ENCODE measurements at regions not wholly inside any gene's neighbourhood (a gene's known extent, or its start where the extent isn't known, plus 50 kb on each side); places are given as distances from the start of the nearest gene placed in this dataset.
"Not testable (repeated sequence)": the region's sequence is repeated elsewhere in the genome, so short reads cannot be mapped to it uniquely, and the experiment has no call there.

DNA sequence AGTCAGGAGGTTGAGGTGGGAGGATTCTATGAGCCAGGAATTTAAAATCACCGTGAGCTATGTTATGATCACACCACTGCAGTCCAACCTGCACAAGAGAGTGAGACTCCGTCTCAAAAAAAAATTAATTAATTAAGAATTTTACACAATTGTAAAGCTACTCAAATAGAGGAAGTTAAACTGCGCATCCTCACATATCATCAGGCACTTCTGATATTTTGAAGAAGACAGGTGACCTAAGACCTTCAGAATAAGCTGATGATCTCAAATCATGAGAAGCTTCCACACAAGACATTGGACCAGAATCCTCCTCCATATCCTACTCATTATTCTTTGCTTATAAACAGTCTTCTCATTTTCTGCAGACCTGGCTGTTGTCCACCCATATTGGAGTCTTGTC is 800.9 kb downstream of the TMEM121 start:
- DNase-seq (ENCODE audit: low spot score), result no peak

DNA sequence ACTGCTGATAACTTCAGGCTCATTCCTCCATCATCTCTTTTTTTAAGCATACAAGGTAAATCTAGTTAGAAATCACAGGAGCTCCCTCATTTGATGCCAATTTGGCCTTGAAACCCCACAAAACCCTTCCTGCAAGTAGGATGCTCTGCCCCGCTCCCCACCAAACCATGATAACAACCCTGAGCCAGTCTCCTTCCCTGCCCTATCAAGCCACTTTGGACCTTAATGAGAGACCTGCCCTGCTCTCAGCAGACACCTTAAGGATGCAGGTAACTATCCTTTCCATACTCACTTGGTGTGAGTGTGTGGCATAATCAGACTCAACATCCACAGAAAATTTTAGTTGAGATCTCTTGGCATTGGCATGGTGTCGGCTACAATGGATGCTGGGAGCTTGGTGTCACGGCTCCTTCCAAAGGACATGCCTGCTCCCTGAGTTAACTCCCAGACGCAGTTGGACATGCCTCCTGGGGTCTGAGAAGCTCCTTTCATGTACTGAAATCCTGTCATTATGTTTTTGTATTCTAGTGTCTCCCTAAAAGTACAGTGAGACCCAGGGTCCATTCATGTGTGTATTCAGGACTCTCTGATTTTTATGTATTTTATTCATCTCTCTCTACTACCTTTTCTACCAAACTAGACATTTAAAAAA is 801.4 kb downstream of the TMEM121 start:
- not testable (repeated sequence) for DNase-seq (ENCODE audit: low spot score)

DNA sequence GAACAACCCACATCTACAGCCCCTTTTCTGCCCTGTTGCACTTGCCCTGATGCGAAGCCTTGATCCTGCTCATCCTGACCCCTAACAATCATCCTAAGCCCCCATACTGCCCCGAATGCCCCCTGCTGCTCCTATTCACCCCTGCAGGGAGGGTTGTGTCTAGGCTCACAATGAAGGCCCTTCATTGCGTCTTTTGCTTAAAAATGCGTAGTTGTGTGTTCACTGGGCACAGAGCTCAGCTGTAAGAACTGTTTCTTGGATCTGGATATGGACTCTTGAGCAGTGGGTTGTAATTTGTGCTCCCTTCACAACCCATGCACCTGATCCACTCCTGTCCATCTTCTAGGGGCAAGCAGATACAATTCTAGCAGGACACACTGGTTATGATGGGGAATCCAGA is 802.9 kb downstream of the TMEM121 start:
- DNase-seq (ENCODE audit: low spot score), result not testable (repeated sequence)

DNA sequence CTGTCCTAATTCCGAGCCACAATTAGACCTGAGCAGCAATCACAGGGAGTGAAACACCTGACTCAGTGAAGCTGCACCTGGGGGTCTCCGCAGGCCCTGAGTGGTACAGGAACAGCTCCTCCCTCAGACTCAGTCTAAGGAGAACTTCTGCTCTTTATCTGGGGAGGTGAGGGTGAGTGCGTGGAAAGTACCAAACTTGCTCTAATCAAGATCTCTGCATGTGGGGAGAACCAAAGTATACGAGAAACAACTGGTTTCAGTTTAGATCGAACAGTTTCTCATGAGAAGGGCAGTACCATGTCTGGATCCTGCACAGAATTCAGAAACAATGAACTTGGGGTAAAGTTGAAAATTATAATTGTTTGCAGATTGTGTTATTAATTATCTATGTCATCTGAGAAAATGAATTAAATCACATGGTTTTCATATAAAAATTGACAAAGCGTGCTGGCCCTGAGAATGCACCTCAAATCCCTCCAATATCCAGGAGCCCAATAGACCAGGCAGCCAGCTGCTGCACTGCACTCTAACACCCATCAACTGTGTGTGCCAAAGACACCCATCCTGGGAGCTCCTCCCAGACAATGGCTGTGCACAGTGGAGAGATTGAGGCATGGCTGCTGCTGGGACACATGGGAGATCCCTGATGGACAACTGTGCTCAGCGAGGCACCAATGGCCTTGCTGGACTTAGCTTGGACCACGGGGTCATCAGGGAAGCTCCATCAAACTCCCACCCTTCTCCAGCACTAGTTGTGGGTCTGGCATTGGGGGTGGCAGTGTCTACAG is 803.8 kb downstream of the TMEM121 start:
- DNase-seq (ENCODE audit: low spot score), result not testable (repeated sequence)

- not testable (repeated sequence) for DNase-seq (ENCODE audit: low spot score)
Measured at GRCh38 chr14:106334428-106335109, 808.2 kb downstream of the TMEM121 start.

GRCh38 chr14:106335110-106335429 is 808.7 kb downstream of the TMEM121 start:
- DNase-seq (ENCODE audit: low spot score), result not testable (repeated sequence)

DNA sequence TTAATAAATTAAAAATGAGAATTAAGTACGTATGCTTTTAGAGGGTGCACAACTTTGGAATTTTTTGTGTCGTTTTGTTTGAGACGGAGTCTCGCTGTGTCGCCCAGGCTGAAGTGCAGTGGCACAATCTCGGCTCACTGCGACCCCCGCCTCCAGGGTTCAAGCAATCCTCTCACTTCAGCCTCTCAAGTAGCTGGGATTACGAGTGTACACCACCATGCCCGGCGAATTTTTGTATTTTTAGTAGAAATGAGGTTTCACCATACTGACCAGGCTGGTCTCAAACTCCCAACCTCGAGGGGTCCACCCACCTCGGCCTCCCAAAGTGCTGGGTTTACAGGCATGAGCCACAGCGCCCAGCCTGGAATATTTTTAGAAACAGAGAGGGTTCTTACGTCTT is 812.4 kb downstream of the TMEM121 start:
- DNase-seq (ENCODE audit: low spot score), result not testable (repeated sequence)

DNA sequence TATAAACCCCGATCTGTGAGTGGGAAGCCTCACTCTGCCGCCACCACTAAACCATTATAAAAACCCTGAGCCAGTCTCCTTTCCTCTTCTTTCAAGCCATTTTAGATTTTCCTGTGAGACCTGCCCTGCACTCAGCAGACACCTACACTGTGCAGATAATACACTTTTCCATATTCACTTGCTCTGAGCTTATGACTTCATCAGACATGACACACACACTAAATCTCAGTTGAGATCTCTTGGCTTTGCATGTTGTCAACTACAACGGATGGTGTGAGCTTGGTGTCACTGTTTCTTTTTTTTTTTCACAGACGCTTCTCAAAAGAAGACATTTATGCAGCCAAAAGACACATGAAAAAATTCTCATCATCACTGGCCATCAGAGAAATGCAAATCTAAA is 814.3 kb downstream of the TMEM121 start:
- DNase-seq (ENCODE audit: low spot score), result not testable (repeated sequence)

- DNase-seq (ENCODE audit: low spot score), result not testable (repeated sequence)
Measured at GRCh38 chr14:106341161-106341560, 814.8 kb downstream of the TMEM121 start.

DNA sequence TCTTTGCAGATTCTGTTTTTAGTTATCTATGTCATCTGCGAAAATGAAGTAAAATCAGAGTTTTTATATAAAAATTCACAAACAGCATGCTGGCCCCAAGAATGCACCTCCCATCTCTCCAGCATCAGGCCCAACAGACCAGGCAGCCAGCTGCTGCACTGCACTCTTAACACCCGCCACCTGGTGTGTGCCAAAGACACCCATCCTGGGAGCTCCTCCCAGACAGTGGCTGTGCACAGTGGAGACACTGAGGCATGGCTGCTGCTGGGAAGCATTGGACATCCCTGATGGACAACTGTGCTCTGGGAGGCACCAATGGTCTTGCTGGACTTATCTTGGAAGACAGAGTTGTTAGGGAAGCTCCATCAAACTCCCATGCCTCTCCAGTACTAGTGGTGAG is 817.2 kb downstream of the TMEM121 start:
- DNase-seq (ENCODE audit: low spot score), result no peak

- not testable (repeated sequence) for DNase-seq (ENCODE audit: low spot score)
Measured at GRCh38 chr14:106344065-106344614, 817.8 kb downstream of the TMEM121 start.

GRCh38 chr14:106344791-106345479 is 818.6 kb downstream of the TMEM121 start:
- not testable (repeated sequence) for DNase-seq (ENCODE audit: low spot score)

DNA sequence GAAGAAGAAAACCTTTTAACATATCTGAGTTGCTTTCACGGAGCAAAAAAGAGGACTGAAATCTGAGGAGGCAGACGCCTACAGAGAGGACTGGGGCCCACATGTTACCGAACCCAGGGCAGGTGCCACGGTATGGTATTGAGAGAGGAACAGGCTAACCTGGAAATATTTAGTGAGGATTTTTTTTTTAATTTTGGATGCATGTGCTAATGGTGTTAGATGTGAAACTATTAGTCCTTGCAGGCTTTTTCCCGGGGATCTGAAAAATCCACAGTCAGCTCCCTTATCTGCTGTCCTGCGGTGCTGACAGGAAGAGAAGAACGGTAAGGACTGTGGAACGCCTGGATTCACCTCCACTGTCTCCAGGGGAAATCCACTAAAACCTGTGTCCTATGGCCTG is 819.7 kb downstream of the TMEM121 start:
- DNase-seq (ENCODE audit: low spot score), result no peak

- DNase-seq (ENCODE audit: low spot score), result no peak
Measured at GRCh38 chr14:106346534-106347290, 820.3 kb downstream of the TMEM121 start.

- no peak for DNase-seq (ENCODE audit: low spot score)
Measured at GRCh38 chr14:106347291-106347778, 821.0 kb downstream of the TMEM121 start.

- DNase-seq (ENCODE audit: low spot score), result no peak
Measured at GRCh38 chr14:106347890-106348755, 821.7 kb downstream of the TMEM121 start.

- not testable (repeated sequence) for DNase-seq (ENCODE audit: low spot score)
Measured at GRCh38 chr14:106348873-106349540, 822.6 kb downstream of the TMEM121 start.

GRCh38 chr14:106349678-106350457 is 823.5 kb downstream of the TMEM121 start:
- DNase-seq (ENCODE audit: low spot score), result not testable (repeated sequence)

Data from Ammon's horn (tissue), 1 donor.